RCC 7860 (cell line): ENCODE measurements at regions not wholly inside any gene's neighbourhood (a gene's known extent, or its start where the extent isn't known, plus 50 kb on each side); places are given as distances from the start of the nearest gene placed in this dataset.

Experiments used
- DNase-seq: peaks from one replicate; pipeline ENCODE4 v3.0.0-alpha.2; 2015; ENCODE audit warnings: low spot score
- FAIRE-seq: peaks from 2 replicates; lab custom pipeline; 2012; peaks lifted over from hg19 to GRCh38; lab: Jason Lieb, UNC

DNA sequence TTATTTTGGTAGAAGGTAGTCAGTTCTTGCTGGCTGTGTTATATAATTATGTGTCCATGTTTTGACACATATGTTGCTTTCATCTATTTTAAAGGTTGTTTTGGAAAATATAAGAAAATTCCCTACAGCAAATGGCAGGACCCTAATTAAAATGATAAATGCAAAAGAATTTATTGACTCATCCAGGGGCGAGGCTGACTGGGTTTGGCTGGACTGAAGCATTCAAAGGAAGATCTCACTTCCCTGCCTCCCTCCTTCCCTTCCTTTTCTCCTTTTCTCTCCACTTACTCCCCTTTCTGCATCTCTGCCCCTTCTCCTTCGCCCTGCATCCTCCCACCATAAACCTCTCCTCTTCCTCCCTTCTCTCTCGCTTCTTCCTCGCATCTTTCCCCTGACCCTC, 129.6 kb downstream of the SNAPC1 start:
- DNase-seq (no peak), FAIRE-seq (no peak)

DNA sequence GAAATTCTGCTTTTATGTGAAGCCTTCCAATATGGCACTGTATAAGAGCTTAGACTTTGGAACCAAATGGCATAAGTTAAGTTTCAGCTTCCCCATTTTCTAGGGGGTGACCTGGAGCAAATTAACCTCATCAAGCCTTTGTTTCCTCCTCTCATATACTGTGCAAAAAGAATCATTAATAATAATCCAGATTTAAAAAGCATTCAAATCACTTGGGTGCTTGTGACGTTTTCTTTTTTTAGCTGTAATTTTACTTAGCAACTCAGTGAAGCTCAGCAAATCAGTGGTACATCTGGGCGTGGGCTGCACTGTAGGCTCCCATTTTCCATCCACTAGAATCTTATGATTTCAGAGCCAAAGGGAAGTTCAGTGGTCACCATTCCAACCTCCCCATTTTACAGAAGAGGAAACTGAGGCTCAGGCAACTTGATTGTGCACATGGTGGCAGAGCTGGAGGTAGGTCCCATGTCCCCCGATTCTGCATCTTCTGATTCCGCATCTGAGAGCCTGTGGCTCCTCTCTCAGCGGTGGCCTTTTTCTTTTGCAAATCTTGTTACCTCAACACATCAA, 131.2 kb downstream of the SNAPC1 start:
- DNase-seq: no peak
- no peak for FAIRE-seq

- DNase-seq: peak; percentile 11
- FAIRE-seq: no peak
These were observed 132.3 kb downstream of the SNAPC1 start for GRCh38 chr14:61894452-61895077.

DNA sequence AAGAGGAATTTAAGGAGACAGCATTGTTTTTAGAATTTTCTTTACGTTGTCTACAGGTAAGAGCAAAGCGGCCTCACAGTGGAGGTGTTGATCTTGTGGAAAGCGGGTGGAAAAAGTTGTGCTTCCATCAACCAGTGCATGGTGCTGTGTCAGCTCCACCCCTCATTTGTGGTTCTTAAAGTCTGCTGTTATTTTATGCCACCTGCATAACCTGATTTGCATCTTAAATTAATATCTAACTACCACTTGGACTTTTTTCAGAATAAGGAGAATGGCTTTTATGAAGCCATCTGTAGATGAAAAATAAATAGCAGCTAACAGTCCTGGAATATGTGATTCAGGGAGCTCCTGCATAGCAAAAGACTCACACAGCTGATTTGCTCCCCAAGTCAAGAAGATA, 135.1 kb downstream of the SNAPC1 start:
- FAIRE-seq: no peak

DNA sequence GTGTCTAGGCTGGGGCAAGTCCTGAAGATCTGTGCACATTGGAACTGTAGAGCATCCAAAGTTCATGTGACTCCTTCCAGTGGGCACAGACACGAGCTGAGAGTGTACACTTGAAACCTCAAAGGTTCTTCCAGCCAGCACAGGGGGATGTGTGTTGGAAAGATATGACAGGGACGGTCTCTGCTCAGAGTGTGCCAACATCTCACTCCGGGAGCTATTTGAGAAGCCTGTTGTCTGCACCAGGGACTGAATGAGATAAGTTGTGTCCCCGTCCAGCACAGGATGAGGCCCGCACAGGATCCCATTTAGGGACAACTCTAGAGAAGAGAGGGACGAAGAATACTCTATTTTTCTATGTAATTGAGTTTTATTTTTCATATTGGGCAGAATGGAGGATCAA, 136.3 kb downstream of the SNAPC1 start:
- no peak for DNase-seq
- no peak for FAIRE-seq

More for the DNA sequence above, 135.1 kb downstream of the SNAPC1 start:
- no peak for DNase-seq

DNA sequence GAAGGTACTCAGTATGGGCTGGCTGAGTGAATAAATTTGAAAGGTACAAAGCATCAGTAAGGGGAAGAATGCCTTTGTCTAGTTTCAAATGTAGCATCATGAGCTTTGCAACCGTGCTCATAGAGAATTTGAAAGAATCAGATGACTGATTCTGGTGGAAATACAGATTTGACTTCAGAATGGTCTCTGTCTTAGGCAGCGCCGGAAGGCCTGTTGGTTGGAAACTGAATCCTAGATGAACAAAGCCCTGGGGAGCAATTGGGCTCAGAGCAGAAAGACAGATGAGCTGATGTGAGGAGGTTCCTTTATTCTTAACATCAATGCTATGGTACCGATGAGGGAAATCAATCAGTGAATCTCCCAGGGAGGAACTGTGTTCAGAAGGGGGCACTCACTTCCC, 137.3 kb downstream of the SNAPC1 start:
- FAIRE-seq: no peak
- DNase-seq: no peak

GRCh38 chr14:61904946-61905345, 142.7 kb downstream of the SNAPC1 start:
- FAIRE-seq (no peak), DNase-seq (no peak)

- FAIRE-seq: no peak
- no peak for DNase-seq
These were observed 149.4 kb downstream of the SNAPC1 start for GRCh38 chr14:61911574-61911973.

DNA sequence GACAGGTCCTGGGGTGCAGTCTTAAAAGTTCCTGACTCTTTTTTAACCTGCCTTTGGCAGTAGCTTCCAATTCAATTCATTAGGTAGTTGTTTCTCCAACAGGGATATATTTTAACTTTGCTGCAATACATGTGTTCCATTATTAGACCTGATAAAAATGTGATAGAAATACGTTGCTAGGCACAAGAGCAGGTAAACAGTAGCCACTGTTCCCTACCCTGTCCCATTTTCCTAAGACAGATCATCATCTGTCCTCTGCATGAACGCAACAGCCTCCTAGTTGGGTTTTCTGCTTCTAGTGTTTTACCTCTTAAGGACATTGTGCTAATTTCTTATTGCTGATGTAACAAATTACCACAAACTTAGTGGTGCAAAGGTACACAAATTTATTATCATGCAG, 156.8 kb downstream of the SNAPC1 start:
- DNase-seq (no peak), FAIRE-seq (no peak)

DNA sequence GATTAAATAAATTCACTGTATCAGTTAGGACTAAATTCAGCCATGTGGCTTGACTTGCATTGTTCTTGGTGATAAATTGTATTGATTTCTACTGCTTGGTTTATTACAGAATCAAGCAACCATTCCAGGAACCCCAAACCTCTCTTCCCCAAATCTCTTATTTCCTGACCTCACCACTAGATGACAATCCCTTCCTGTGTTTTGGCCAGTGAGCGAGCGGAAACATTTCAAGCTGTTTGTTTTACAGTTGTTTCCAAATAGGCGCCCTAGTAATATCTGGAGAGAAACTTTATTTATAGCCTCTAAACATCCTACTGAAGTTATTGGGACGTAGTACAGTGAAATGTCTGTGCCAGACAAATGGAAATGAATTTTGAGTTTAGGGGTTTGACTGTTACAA, 161.1 kb downstream of the SNAPC1 start:
- FAIRE-seq (no peak), DNase-seq (no peak)

DNA sequence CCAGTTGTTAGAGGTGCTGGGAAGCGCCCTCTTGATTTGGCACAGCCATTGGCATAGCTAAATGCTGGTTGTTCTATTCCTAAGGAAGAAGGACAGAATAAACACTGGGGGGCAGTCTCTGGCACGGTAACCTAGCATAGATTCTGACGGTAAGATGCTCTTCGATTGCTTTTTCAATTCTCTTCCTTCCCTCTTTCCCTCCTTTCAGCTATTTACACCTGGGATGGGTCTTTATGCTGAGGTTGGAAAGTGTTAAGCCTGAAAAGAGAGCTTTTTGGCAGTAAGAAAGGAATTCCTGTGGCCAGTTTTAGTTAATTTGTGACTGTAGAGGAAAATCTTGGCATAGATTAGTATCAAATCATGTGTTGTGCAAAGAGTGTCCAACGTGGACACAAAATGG, 162.8 kb downstream of the SNAPC1 start:
- no peak for DNase-seq
- peak; percentile 48 for FAIRE-seq

DNA sequence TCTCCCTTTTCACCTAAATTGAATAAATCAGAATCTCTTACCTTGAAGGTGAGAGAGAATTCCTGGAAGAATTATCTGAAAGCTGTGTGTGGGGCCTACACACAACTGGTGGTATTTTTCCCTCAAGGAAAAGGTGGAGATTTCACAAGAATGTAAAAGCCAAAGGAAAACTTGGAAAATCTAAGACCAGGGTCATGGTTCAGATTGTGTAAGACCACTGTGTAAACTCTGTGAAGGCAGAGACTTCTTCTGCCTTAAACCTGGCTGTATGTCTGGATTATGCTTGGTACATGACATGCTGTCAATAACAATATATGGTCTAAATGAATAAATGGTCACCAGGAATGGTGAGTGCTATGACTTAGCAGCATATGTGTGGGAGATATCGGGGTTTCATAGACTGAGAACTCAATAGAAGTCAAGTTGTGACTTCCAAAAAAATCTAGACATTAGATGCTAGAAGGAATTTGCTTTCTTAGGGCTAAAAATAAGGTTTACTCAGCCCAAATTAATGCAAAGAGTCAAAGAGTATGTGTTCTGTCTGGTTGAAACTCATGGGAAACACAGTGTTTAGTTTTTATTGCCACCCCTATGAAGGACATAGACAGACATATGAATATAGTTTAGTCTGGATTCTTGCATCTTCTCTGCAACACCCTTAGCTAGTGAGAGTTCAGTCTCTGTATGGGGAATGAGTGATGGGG, 163.7 kb downstream of the SNAPC1 start:
- no peak for DNase-seq
- FAIRE-seq: no peak

DNA sequence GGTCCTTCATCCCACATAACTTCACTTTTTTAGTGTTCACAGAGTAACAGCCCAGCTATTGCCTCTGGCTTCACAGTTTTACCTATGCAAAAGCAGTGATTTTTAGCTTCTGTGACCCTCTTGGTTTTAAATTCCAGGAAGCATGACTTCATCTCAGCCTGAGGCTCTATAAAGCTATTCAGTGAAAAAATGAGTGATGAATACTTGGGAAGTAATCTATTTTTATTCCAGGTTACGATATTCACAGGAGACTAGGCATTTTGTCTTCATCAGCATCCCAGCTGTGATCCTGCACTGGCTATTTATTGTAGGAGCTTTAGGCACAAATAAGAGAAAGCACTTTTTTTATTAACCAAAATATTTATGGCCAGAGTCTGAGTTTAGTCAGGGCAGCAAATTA, 164.8 kb downstream of the SNAPC1 start:
- no peak for DNase-seq
- no peak for FAIRE-seq

DNA sequence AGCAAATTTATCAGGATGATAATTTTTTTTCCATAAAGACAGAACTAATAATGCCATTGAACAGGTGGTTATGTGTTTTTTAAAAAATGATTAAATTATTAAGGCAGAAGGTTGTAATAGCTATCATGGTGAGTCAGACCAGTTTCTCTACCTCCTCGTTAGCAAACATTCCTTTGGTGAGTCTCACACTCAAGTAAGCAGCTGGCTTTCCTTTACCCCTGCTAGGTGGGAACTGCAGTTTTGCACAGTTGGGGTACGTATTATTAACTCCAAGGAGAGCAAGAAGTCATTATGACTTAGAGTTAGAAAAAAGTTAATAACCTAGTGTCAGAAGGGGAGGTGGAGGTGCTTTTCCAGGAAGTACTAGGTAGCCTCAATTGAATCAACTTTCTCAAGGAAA, 165.3 kb downstream of the SNAPC1 start:
- FAIRE-seq (peak; percentile 67), DNase-seq (peak; percentile 7)

DNA sequence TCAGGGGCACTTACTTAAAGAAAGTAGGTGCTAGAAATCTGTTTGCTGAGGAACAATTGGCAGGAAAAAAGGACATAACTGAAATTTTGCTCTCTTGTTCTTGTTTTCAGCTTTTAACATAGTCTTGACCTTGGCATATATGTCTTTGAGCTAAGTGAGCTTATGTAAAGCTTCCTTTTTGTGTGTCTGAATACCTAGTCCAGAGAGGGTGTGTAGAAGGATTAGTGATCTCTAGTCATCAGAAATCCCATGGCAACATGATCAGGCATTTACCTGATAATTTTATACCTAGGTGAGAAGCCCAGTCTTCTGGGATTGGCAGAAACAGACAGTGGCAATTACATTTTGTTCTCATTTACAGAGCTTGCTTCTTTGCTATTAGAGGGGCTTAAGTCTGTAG, 166.1 kb downstream of the SNAPC1 start:
- FAIRE-seq: no peak
- DNase-seq: no peak

DNA sequence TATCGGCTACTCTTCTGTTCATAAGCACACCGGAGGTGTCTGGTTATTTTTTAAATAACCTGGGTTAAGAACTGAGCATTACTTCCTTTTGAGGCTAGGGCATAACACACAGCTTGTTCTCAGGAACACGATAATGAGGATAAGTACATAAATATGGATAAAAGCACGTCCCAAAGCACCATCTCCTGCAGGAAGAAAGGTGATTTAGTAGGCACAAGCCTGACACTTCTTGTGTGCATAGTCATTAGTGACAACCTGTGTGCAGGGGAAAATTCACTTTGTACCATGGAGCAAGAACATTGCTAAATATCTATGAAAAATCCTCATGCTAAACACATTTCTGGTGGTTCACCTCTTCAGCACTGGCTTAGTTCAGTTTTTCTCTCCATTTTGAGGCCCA, 166.5 kb downstream of the SNAPC1 start:
- DNase-seq: no peak
- FAIRE-seq: no peak

DNA sequence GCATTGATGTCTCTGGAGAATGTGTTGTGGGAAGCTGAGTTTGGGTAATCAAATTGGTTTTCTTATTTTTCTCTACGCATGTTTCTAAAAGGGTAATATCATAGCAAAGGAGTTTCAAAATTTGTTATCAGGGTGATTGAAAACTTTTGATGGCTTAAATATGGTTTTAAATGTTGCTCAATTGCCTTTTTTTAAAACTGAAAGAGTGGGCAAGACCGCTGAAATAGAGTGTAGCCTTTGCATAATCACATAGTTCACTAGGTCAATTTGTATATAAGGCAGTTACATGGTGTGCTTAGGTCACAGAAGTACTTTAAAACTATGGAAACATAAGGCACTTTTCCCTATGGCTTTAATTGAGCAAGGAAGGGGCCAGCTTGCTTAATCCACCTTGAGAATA, 167.4 kb downstream of the SNAPC1 start:
- FAIRE-seq (no peak), DNase-seq (no peak)

DNA sequence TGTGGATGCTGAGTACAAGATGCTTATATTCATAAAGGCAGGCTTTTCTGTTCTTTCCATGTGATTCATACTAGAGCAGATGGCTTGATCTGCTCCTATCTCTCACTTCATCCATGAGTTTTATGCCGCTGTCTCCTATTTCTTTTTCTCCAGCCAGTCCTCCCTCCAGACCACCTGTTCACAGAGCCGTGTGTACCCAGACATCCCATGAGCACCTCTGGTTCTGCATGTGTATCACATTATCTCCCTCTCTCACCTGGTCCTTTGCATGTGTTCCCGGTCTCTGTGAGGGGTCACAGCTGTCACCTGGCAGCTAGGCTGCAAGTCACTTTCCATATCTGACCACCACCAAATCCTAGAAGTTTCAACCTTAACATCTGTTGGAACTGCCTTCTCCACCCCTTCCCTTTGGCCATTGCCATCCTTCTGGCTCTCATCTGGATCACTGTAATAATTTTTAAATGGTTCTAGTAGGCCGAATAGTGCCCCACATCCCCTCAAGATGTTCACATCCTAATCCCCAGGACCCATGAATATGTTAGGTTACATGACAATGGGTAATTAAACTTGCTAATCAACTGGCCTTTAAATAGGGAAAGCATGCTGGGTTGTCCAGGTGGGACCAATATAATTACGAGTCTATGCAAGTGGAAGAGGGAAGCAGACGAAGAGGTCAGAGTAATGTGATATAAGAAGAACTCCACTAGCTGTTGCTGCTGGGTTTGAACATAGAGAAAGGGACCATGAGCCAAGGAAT, 168.1 kb downstream of the SNAPC1 start:
- no peak for DNase-seq
- FAIRE-seq: no peak

- DNase-seq (no peak), FAIRE-seq (no peak)
These were observed 170.8 kb downstream of the SNAPC1 start for GRCh38 chr14:61932974-61933373.

DNA sequence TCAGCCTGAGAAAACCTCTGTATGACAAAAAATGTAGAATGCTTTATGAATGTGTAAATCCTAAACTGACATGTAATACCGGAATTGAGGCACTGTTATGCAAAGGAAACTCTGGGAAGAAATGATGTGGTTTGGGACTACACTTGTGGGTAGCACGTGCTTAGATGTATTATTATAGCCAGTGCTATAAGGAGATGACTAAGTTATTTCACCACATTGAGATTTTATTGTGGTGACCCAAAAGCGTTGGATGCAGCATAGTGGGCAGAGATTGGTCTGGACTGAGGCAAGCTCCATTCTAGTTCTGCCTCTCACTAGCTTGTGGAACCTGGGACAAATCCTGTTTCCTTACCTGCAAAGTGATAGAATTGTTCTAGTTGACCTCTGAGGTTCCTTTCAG, 172.2 kb downstream of the SNAPC1 start:
- DNase-seq: no peak
- FAIRE-seq: no peak

- FAIRE-seq: no peak
- no peak for DNase-seq
These were observed 177.6 kb downstream of the SNAPC1 start for GRCh38 chr14:61939776-61940175.
